K562 (cell line): ENCODE measurements at regions not wholly inside any gene's neighbourhood (a gene's known extent, or its start where the extent isn't known, plus 50 kb on each side); places are given as distances from the start of the nearest gene placed in this dataset.

Source experiments
- EGR1 ChIP-seq: fragments of 450-650 bp; conservative IDR thresholded peaks from 2 replicates; pipeline ENCODE4 v1.6.1; 2017; ENCODE audit warnings: mild to moderate bottlenecking
- EZH2 ChIP-seq: IDR thresholded peaks from 2 replicates; pipeline ENCODE4 v1.6.1; 2012; ENCODE audit warnings: low read depth, mild to moderate bottlenecking, inconsistent platforms, low read length, borderline replicate concordance
- GATAD2B ChIP-seq: fragments of 450-650 bp; IDR thresholded peaks from 2 replicates; pipeline ENCODE4 v1.6.1; 2017; ENCODE audit warnings: mild to moderate bottlenecking, borderline replicate concordance
- HNRNPUL1 ChIP-seq: fragments of 200-400 bp; formaldehyde crosslinking; IDR thresholded peaks from 2 replicates; pipeline ENCODE4 v1.6.1; 2017; ENCODE audit warnings: low read length
- NRF1 ChIP-seq, 2 experiments: fragments of 450-650 bp; IDR thresholded peaks in 1 of 2; conservative IDR thresholded peaks in 1 of 2; 2 replicates each; pipeline ENCODE4 v1.6.1; 2014; ENCODE audit warnings: mild to moderate bottlenecking in 2 of 2
- POLR2AphosphoS5 ChIP-seq: IDR thresholded peaks from 2 replicates; pipeline ENCODE4 v1.6.1; 2011; ENCODE audit warnings: mild to moderate bottlenecking, low read depth, low read length, moderate library complexity; ENCODE audit not compliant: control insufficient read depth, insufficient read depth
- RAD21 ChIP-seq, 2 experiments: fragments of 250-450 bp in 1 of 2; fragments of 450-650 bp in 1 of 2; sonication (Bioruptor Pico) in 1 of 2; formaldehyde crosslinking in 1 of 2; IDR thresholded peaks in 1 of 2; conservative IDR thresholded peaks in 1 of 2; 2 replicates each; pipeline versions ENCODE4 v1.4.0 to v1.8.0; 2020 to 2022; ENCODE audit warnings: mild to moderate bottlenecking in 2 of 2, moderate library complexity in 1 of 2
- TCF7 ChIP-seq: sonication (generic); IDR thresholded peaks from 2 replicates; pipeline ENCODE4 v1.6.1; 2016; ENCODE audit warnings: antibody characterized with exemption, borderline replicate concordance
- ZNF41 ChIP-seq: fragments of 250-450 bp; sonication (Bioruptor Pico); conservative IDR thresholded peaks from 2 replicates; pipeline ENCODE4 v1.4.0; 2020; ENCODE audit warnings: mild to moderate bottlenecking
- TF ChIP-seq, protein P1 (sequence below), 3 experiments: IDR thresholded peaks in 2 of 3; conservative IDR thresholded peaks in 1 of 3; 2 replicates each; pipeline ENCODE4 v1.5.1; 2011 to 2012; ENCODE audit warnings: low read length in 3 of 3, mild to moderate bottlenecking in 3 of 3, control low read depth in 2 of 3, improper control_type of control experiment in 1 of 3, inconsistent platforms in 1 of 3, low read depth in 1 of 3, mixed read lengths in 1 of 3, moderate library complexity in 1 of 3; ENCODE audit not compliant: insufficient read depth in 2 of 3
- TF ChIP-seq, protein P2 (sequence below), 3 experiments: fragments of 200-800 bp in 1 of 3; fragments of 250-450 bp in 1 of 3; fragments of 450-650 bp in 1 of 3; sonication (Bioruptor Pico) in 1 of 3; sonication (Bioruptor generic) in 1 of 3; formaldehyde crosslinking in 1 of 3; IDR thresholded peaks; 2 replicates each; pipeline versions ENCODE4 v1.6.1 to v1.8.0; 2016 to 2022; ENCODE audit warnings: mild to moderate bottlenecking in 2 of 3, missing genetic modification characterization in 2 of 3, missing compliant biosample characterization in 1 of 3, moderate library complexity in 1 of 3
- TF ChIP-seq, protein P3 (sequence below): IDR thresholded peaks from 2 replicates; pipeline ENCODE4 v1.6.1; 2012; ENCODE audit warnings: low read depth, low read length, improper control_type of control experiment, borderline replicate concordance
- TF ChIP-seq, protein P4 (sequence below), 2 experiments: fragments of 450-650 bp; formaldehyde crosslinking in 1 of 2; IDR thresholded peaks; 2 replicates each; pipeline versions ENCODE4 v1.4.0 to v1.6.1; 2014 to 2020; ENCODE audit warnings: mild to moderate bottlenecking in 2 of 2, borderline replicate concordance in 1 of 2, low read depth in 1 of 2
- TF ChIP-seq, protein P5 (sequence below): IDR thresholded peaks from 2 replicates; pipeline ENCODE4 v1.6.1; 2016; ENCODE audit warnings: missing genetic modification characterization, missing compliant biosample characterization

DNA sequence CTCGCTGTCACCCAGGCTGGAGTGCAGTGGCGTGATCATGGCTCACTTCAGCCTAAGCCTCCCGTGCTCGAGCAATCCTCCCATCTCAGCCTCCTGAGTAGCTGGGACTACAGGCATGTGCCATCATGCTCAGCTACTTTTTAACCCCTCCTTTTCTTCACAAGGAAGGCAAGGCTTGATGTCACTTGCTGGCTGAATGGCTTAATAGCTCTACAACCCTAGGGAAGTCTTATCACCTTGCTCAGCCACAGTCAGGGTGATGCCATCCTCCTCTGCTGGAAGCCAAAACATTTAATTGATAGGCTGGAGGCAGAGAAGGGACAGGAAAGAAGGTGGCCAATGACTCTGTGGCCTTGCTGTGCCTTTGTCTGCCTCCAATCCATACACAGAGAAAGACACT, 131.9 kb downstream of the MED15 start:
- TF ChIP-seq POLR2AphosphoS5 (no peak), NRF1 (conservative IDR thresholded peaks at IDR 0.05 in 1 of 2, IDR thresholded peaks at IDR 0.05 in 1 of 2) (no peak), HNRNPUL1 (no peak), ZNF41 (CRISPR knock-in tag) (no peak), EGR1 (no peak), RAD21 (CRISPR knock-in tag; conservative IDR thresholded peaks at IDR 0.05 in 1 of 2, IDR thresholded peaks at IDR 0.05 in 1 of 2) (no peak), TCF7 (no peak), EZH2 (no peak), GATAD2B (no peak)
- TF ChIP-seq, protein P1, sequence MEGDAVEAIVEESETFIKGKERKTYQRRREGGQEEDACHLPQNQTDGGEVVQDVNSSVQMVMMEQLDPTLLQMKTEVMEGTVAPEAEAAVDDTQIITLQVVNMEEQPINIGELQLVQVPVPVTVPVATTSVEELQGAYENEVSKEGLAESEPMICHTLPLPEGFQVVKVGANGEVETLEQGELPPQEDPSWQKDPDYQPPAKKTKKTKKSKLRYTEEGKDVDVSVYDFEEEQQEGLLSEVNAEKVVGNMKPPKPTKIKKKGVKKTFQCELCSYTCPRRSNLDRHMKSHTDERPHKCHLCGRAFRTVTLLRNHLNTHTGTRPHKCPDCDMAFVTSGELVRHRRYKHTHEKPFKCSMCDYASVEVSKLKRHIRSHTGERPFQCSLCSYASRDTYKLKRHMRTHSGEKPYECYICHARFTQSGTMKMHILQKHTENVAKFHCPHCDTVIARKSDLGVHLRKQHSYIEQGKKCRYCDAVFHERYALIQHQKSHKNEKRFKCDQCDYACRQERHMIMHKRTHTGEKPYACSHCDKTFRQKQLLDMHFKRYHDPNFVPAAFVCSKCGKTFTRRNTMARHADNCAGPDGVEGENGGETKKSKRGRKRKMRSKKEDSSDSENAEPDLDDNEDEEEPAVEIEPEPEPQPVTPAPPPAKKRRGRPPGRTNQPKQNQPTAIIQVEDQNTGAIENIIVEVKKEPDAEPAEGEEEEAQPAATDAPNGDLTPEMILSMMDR (IDR thresholded peaks at IDR 0.05 in 2 of 3, conservative IDR thresholded peaks at IDR 0.05 in 1 of 3; ENCODE audit: insufficient read depth in 2 of 3, low read depth in 1 of 3, low read length in 3 of 3) = no peak
- TF ChIP-seq, protein P2, sequence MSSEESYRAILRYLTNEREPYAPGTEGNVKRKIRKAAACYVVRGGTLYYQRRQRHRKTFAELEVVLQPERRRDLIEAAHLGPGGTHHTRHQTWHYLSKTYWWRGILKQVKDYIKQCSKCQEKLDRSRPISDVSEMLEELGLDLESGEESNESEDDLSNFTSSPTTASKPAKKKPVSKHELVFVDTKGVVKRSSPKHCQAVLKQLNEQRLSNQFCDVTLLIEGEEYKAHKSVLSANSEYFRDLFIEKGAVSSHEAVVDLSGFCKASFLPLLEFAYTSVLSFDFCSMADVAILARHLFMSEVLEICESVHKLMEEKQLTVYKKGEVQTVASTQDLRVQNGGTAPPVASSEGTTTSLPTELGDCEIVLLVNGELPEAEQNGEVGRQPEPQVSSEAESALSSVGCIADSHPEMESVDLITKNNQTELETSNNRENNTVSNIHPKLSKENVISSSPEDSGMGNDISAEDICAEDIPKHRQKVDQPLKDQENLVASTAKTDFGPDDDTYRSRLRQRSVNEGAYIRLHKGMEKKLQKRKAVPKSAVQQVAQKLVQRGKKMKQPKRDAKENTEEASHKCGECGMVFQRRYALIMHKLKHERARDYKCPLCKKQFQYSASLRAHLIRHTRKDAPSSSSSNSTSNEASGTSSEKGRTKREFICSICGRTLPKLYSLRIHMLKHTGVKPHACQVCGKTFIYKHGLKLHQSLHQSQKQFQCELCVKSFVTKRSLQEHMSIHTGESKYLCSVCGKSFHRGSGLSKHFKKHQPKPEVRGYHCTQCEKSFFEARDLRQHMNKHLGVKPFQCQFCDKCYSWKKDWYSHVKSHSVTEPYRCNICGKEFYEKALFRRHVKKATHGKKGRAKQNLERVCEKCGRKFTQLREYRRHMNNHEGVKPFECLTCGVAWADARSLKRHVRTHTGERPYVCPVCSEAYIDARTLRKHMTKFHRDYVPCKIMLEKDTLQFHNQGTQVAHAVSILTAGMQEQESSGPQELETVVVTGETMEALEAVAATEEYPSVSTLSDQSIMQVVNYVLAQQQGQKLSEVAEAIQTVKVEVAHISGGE (CRISPR knock-in tag; IDR thresholded peaks at IDR 0.05) = no peak
- TF ChIP-seq, protein P3, sequence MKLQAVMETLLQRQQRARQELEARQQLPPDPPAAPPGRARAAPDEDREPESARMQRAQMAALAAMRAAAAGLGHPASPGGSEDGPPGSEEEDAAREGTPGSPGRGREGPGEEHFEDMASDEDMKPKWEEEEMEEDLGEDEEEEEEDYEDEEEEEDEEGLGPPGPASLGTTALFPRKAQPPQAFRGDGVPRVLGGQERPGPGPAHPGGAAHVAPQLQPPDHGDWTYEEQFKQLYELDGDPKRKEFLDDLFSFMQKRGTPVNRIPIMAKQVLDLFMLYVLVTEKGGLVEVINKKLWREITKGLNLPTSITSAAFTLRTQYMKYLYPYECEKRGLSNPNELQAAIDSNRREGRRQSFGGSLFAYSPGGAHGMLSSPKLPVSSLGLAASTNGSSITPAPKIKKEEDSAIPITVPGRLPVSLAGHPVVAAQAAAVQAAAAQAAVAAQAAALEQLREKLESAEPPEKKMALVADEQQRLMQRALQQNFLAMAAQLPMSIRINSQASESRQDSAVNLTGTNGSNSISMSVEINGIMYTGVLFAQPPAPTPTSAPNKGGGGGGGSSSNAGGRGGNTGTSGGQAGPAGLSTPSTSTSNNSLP = no peak
- TF ChIP-seq, protein P4, sequence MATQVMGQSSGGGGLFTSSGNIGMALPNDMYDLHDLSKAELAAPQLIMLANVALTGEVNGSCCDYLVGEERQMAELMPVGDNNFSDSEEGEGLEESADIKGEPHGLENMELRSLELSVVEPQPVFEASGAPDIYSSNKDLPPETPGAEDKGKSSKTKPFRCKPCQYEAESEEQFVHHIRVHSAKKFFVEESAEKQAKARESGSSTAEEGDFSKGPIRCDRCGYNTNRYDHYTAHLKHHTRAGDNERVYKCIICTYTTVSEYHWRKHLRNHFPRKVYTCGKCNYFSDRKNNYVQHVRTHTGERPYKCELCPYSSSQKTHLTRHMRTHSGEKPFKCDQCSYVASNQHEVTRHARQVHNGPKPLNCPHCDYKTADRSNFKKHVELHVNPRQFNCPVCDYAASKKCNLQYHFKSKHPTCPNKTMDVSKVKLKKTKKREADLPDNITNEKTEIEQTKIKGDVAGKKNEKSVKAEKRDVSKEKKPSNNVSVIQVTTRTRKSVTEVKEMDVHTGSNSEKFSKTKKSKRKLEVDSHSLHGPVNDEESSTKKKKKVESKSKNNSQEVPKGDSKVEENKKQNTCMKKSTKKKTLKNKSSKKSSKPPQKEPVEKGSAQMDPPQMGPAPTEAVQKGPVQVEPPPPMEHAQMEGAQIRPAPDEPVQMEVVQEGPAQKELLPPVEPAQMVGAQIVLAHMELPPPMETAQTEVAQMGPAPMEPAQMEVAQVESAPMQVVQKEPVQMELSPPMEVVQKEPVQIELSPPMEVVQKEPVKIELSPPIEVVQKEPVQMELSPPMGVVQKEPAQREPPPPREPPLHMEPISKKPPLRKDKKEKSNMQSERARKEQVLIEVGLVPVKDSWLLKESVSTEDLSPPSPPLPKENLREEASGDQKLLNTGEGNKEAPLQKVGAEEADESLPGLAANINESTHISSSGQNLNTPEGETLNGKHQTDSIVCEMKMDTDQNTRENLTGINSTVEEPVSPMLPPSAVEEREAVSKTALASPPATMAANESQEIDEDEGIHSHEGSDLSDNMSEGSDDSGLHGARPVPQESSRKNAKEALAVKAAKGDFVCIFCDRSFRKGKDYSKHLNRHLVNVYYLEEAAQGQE (IDR thresholded peaks at IDR 0.05; ENCODE audit: borderline replicate concordance) = no peak
- TF ChIP-seq, protein P4 (CRISPR knock-in tag; IDR thresholded peaks at IDR 0.05; ENCODE audit: low read depth) = no peak
- TF ChIP-seq, protein P5, sequence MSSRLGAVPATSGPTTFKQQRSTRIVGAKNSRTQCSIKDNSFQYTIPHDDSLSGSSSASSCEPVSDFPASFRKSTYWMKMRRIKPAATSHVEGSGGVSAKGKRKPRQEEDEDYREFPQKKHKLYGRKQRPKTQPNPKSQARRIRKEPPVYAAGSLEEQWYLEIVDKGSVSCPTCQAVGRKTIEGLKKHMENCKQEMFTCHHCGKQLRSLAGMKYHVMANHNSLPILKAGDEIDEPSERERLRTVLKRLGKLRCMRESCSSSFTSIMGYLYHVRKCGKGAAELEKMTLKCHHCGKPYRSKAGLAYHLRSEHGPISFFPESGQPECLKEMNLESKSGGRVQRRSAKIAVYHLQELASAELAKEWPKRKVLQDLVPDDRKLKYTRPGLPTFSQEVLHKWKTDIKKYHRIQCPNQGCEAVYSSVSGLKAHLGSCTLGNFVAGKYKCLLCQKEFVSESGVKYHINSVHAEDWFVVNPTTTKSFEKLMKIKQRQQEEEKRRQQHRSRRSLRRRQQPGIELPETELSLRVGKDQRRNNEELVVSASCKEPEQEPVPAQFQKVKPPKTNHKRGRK (tag) = no peak
